GM04504 (cell line): ENCODE measurements at regions not wholly inside any gene's neighbourhood (a gene's known extent, or its start where the extent isn't known, plus 50 kb on each side); places are given as distances from the start of the nearest gene placed in this dataset.

Experiments
- DNase-seq: peaks from one replicate; pipeline ENCODE4 v3.0.0-alpha.2; 2012; ENCODE audit warnings: low read depth

GRCh38 chr14:61107869-61108493, 126.9 kb downstream of the SLC38A6 start:
- no peak for DNase-seq

GRCh38 chr14:61106959-61107641, 126.1 kb downstream of the SLC38A6 start:
- no peak for DNase-seq

- DNase-seq: no peak
Observed at GRCh38 chr14:61106271-61106958, 125.4 kb downstream of the SLC38A6 start.

GRCh38 chr14:61104358-61104757, 123.3 kb downstream of the SLC38A6 start:
- DNase-seq: no peak

- peak; percentile 89 for DNase-seq
Observed at GRCh38 chr14:61103541-61104339, 122.7 kb downstream of the SLC38A6 start.

- DNase-seq: no peak
Observed at GRCh38 chr14:61102549-61103466, 121.8 kb downstream of the SLC38A6 start.
